ENCODE measurements at regions not wholly inside any gene's neighbourhood (a gene's known extent, or its start where the extent isn't known, plus 50 kb on each side); places are given as distances from the start of the nearest gene placed in this dataset.

DNA sequence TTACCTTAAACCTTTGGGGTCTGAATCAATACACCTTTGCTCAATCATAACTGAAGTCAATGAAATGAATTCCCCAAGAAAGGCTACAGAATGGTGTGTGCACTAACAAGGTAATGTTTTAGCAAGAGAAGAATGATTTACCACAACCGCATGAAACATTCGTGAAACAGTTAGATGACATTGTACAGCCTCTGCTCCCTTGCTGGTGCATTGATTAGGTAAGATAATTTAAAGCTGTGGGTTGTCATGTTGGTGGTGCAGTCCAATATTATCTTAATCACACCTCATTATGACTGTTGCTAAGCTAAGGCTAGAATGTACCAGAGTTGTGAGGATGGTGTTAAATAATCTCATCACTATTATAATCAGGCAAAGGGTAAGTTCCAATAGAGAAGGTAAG, 1673.2 kb upstream of the PRR20A start:
- DNase-seq (ENCODE audit: low read depth): no peak

DNA sequence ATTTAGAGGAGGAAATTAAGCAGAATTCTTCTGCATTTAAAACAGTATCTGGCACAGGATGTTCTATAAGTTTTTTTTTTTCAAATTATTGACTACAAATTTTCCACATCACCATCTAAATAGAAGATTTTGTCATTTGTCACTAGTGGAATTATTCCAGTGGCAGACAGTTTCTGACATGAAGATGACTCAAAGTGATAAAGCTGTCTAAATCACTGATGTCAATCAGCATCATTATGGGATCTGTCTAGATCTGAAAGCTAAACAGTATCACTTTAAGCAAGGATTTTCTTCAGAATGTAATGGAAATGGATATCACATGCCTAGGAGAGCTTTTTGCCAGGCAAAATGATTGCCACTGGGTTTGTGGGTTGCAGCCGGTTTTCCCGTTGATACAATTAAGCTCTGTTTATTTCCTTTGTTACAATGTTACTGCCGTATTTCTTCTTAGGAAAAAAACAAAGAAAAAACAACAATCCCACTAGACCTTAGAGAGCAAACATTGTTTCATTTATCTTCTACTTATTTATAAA, 1657.0 kb upstream of the PRR20A start:
- no peak for DNase-seq (ENCODE audit: low read depth)

DNA sequence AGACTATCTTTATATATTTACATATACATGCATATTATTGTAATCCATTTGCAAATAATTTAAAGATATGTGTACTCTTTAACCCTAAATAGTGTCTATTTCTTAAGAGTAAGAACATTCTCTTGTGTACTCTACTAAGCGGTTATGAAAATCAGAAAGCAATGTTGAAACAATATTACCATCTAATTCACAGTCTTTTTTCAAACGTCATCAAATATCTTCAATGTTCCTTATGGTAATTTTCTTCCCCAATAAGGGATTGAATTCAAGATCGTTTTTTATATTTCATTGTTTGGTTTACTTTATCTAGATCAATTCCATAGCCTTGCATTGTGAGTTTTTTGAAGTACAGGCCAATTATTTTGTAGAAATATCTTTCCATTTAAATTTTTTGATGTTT, 1647.4 kb upstream of the PRR20A start:
- no peak for DNase-seq (ENCODE audit: low read depth)

DNA sequence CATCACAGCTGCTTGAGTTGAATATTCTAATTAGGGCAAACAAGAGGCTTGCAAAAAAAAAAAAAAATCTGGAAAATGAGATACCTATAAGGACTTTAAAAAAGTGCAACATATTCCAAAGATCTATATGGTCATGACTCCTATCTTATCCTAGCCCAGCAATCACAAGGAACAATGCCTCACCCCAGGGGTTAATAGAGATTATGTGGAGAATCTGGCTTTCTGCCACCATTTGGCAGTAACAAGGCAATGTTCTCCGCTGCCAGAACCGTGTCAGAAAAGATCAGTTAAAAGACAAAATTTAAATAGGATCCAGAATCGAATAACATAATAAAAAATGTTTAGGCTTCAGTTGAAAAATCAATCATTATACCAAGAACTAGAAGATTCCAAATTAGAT, 1643.2 kb upstream of the PRR20A start:
- DNase-seq (ENCODE audit: low read depth): no peak

DNA sequence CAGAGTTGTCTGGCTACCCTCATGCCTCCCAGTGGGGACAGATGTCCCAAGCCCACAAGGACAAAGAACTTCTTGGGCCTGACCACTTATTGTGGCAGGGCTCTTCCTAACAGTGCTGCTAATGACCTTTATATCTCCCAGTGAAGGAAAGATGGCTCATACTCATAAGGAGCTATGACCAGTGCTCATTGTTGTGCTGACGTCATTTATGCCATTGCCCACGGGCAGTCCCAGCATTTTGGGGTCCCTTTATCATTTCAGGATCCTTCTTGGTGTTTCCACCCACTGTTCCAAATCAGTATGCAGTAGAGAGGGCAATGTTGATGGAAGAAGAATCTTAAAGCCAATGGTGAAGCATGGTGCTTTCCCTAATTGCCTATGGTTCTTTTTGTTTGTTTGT, 1640.0 kb upstream of the PRR20A start:
- no peak for DNase-seq (ENCODE audit: low read depth)

GRCh38 chr13:55516610-55517009, 1624.1 kb upstream of the PRR20A start:
- DNase-seq (ENCODE audit: low read depth): no peak

DNA sequence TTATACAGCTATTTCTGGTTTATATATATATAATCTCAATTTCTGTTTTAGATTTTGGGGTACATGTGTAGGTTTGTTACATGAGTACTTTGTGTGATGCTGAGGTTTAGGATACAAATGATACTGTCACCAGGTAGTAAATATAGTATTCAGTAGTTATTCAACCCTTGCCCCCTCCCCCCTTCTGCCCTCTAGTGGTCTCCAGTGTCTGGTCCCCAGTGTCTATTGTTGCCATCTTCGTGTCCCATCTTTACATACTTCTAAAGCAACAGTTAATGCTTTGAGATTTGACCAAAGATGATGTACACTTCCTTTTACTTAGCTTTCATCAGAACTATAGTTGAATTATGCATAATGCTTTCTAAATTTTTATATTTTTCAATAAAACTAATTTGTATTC, 1623.4 kb upstream of the PRR20A start:
- DNase-seq (ENCODE audit: low read depth): no peak

DNA sequence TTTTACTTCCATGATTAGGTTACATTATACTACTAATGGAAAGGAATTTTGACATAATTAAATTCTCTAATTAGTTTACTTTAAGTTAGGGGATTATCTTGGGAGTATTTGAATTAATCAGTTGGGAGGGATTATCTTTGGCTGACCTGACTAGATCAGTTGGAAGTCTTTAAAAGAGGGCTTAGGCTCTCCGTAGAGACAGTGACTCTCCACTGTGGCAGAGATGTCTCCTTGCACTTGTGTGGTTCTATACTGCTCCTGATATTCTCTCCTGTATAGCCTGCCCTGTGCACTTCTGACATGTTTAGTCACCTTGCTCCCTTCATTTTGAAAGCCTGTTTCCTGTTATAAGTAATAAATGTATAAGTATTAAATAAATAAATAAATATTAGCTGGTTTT, 1612.3 kb upstream of the PRR20A start:
- DNase-seq (ENCODE audit: low read depth): no peak

GRCh38 chr13:55534306-55534705, 1606.4 kb upstream of the PRR20A start:
- no peak for DNase-seq (ENCODE audit: low read depth)

- no peak for DNase-seq (ENCODE audit: low read depth)
Measured at GRCh38 chr13:55538424-55538823, 1602.3 kb upstream of the PRR20A start.

- no peak for DNase-seq (ENCODE audit: low read depth)
Measured at GRCh38 chr13:55543053-55543452, 1597.7 kb upstream of the PRR20A start.

DNA sequence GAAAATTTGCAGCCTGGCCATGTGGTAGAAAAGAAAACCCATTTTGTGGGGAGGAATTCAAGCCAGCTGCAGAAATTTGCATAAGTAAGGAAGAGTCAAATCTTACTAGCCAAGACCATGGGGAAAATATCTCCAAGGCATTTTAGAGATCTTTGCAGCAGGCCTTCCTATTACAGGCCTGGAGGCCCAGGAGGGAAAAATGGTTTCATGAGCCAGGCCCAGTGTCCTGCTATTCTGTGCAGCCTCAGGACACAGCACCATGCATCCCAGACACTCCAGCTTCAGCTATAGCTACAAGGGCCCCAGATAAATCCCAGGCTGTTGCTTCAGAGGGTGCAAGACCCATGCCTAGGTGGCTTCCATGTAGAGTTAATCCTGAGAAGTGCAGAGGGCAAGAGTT, 1590.1 kb upstream of the PRR20A start:
- DNase-seq (ENCODE audit: low read depth): no peak

- no peak for DNase-seq (ENCODE audit: low read depth)
Measured at GRCh38 chr13:55553701-55554100, 1587.0 kb upstream of the PRR20A start.

DNA sequence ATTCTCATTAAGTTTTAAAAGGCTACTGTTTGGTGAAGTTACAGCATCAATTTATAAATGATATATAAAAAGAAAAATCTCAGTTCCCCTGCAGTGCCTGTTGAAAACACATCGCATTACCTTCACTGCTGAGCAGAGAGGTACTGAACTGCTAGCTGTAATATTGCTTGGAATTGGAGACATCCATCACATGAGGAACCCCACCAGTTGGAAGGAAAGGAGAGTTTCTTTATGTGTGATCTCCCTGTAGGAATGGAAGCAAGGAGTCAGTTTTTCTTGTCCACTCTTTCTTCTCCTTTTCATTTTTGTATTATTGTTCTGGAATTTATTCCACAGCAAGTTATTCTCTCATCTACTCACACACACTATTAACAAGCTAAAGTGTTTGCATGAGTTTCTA, 1586.0 kb upstream of the PRR20A start:
- no peak for DNase-seq (ENCODE audit: low read depth)

DNA sequence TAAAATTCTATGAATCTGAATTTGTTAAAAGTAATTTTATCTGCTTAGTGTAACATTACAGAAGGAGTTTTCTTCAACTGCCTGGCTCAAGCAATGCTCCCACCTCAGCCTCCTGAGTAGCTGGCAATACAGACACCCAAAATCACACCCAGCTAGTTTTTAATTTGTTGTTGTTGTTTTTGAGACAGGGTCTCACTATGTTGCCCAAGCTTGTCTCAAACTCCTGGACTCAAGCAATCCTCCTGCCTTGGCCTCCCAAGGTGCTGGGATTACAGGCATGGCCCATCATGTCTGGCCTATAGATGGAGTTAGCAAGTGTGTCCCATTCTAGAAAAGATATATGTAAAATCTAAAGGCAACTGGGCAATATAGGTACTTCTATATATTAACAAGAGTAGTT, 1580.4 kb upstream of the PRR20A start:
- DNase-seq (ENCODE audit: low read depth): no peak

GRCh38 chr13:55563267-55563666, 1577.5 kb upstream of the PRR20A start:
- DNase-seq (ENCODE audit: low read depth): no peak

DNA sequence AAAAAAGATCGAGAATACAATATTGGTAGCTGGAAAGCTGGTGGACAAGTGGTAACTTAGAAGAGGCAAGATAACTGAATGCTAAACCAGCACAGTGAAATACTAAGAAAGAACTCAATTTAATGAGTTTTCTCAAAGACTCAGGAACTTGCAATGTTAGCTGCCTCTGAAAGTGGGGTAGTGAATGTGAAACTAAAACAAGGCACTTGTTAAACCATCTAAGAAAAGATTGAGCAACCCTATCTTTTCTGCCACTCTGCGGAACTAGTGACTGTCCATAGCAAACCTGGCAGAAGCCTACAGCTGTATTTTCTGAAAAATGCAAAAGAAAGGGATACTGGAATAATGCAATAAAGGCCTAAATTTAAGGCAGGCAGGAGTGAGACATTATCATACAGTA, 1574.4 kb upstream of the PRR20A start:
- DNase-seq (ENCODE audit: low read depth): no peak

DNA sequence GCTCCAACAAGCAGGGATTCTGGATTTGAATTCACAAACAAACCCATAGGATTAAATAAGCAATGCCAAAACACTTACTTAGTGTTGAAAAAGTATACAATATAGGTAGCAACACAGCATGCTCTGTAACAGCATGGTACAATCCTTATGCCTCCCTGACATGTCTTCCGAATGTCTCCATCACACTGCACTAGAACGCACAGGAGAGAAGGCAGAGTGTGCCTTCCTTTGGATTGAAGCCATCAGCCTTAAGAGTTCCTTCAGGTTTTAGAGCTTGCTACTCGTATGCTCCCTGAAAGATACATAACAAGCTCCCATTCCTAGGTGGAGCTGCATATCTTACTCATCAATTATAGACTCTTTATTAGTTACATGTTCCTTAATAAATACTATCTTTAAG, 1573.9 kb upstream of the PRR20A start:
- no peak for DNase-seq (ENCODE audit: low read depth)

GRCh38 chr13:55567721-55568625, 1572.7 kb upstream of the PRR20A start:
- DNase-seq (ENCODE audit: low read depth): no peak

GRCh38 chr13:55569082-55569481, 1571.6 kb upstream of the PRR20A start:
- no peak for DNase-seq (ENCODE audit: low read depth)

- no peak for DNase-seq (ENCODE audit: low read depth)
Measured at GRCh38 chr13:55569514-55569913, 1571.2 kb upstream of the PRR20A start.

GRCh38 chr13:55570371-55570770, 1570.3 kb upstream of the PRR20A start:
- DNase-seq (ENCODE audit: low read depth): no peak

DNA sequence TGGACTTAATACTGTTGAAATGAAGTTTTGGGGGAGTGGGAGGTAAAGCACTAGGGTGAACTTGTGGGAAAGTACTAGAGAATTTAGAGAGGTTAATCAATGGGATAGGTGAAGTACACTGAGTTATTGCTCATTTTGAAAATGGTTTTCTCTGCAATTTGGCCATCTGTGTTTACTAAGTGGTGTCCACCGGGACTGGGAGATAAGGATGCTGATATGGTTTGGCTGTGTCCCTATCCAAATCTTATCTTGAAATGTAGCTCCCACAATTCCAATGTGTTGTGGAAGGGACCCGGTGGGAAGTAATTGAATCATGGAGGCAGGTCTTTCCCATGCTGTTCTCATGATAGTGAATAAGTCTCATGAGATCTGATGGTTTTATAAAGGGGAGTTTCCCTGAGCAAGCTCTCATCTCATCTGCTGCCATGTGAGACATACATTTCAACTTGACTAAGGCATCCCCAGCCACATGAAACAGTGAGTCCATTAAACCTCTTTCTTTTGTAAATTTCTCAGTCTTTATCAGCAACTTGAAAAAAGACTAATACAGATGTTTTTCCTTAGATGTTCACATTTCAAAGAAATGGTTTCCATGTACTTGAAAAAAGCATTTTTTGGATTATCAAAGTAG, 1569.4 kb upstream of the PRR20A start:
- no peak for DNase-seq (ENCODE audit: low read depth)
